SHP77 treated with DMSO at 0.1 percent for 48 hours (cell line): ENCODE measurements at regions not wholly inside any gene's neighbourhood (a gene's known extent, or its start where the extent isn't known, plus 50 kb on each side); places are given as distances from the start of the nearest gene placed in this dataset.
"Not testable (repeated sequence)": the region's sequence is repeated elsewhere in the genome, so short reads cannot be mapped to it uniquely, and the experiment has no call there.

Experiments used
- DNase-seq: peaks from one replicate; lab custom pipeline; 2025; lab: John Stamatoyannopoulos, UW

GRCh38 chr18:39365836-39366485 lies 1800.4 kb upstream of the CELF4 start:
- DNase-seq, result no peak

DNA sequence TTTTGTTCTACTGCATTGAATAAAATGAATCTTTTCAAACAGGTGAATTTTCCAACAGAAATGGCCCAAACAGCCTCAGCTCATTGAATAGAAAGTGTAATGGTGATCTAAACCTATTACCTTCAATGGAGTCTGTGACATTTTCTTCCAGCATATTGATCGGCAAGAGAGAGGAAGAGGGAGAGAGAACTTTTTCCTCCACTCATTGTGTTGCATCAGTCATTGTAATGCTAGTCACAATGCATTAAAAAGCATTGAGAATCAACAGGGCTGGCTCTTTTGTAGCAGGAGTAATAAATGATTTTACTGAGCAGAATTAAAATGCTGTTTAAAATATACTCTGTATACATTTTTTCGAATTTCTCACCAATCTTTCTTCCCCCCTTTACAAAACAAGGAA lies 1794.5 kb upstream of the CELF4 start:
- no peak for DNase-seq

DNA sequence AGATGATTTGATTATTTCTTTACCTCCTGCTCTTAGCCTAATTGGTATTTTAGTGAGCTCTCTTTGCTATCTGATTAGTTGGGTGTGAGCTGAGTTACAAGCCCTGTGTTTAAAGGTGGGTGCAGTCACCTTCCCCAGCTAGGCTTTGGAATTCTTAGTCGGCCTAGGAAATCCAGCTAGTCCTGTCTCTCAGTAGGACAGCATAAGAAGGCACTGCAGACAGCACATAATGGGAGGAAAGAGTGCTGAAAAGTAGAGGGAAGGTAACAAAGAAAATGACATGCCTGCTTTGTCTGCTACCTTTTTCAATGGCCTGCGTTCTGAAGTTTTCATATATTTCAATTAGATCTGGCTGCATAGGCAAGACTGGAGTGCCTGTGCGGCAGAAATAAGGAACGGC lies 1794.0 kb upstream of the CELF4 start:
- DNase-seq, result no peak

DNA sequence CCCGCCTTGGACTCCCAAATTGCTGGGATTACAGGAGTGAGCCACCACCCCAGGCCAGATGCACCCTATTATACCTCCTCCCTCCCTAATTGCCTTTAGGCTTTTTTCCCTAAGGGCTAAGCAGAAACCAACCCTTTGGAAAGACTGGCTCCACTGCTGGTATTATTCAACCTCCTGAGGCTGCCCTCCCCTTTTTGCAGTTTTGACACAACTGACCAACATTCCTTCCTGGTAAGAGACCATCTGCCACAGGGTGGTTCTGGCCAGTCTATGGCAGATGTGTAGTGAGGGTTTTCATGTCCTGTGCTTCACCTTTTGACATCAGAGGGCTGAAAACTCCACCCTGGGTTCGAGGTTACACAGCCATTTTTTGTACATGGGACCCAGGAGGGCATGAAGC lies 1785.3 kb upstream of the CELF4 start:
- DNase-seq, result no peak

- no peak for DNase-seq
Observed at GRCh38 chr18:39349801-39350200, 1784.2 kb upstream of the CELF4 start.

- DNase-seq, result no peak
Observed at GRCh38 chr18:39348757-39349156, 1783.2 kb upstream of the CELF4 start.

DNA sequence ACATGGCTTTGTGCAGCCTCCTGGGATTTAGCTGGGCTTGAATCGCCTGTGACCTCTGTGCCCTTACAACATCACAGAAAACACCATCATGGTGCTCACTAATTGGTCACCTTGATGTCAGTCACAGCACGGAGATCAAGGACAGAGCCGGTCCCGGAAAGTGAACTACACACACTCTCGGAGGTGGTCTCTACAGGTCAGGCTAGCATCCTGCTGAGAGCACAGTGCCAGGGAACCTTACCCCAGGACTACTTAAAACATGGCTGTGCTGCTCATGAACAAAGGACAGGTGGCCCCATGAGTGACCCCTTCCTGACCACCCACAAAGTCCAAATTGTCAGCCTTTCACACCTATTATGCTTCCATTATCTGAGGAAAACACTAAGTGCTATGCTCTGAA lies 1782.1 kb upstream of the CELF4 start:
- no peak for DNase-seq

GRCh38 chr18:39346916-39347315 lies 1781.3 kb upstream of the CELF4 start:
- no peak for DNase-seq

- DNase-seq, result no peak
Observed at GRCh38 chr18:39345321-39345720, 1779.7 kb upstream of the CELF4 start.

DNA sequence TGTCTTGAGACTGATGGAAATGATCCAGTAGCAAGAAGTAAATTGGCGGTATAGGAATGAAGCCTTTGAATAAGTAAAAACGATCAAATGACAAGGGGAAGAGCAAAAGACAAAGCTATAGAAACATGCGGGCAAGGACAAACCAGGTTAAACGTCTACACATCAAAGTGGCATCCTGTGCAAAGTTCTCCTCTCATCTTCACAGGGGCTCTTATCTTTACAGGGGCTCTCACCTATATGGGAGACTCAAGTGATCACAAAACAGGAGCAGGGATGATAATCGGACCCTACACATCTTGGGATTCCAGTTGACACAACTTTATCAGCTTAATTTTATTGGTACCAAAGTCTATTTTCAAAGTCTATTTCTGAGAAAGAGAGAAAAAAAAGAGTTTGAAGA lies 1778.9 kb upstream of the CELF4 start:
- DNase-seq, result no peak

DNA sequence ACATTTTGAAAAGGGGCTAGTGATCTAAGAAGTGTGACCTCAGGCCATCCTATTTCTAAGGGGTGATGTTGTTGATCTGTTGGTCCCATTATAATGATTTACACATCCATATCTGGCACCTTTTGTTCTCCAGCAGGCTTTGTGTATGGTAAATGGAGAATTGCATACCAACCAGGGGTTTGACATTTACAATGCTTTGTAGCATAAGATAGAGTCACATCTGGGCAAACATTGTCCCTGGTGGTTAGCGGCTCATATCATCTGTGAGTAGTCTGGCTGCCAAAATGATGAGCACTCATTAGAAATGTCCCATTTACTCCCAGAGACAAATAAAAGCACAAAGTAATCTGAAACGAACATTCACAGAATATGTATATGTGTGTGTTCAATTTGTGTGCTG lies 1775.5 kb upstream of the CELF4 start:
- DNase-seq, result peak; percentile 99

GRCh38 chr18:39340418-39340817 lies 1774.8 kb upstream of the CELF4 start:
- DNase-seq, result peak; percentile 60

- DNase-seq, result no peak
Observed at GRCh38 chr18:39329496-39330275, 1764.1 kb upstream of the CELF4 start.

- no peak for DNase-seq
Observed at GRCh38 chr18:39326772-39327171, 1761.2 kb upstream of the CELF4 start.

GRCh38 chr18:39325973-39326372 lies 1760.4 kb upstream of the CELF4 start:
- DNase-seq, result no peak

DNA sequence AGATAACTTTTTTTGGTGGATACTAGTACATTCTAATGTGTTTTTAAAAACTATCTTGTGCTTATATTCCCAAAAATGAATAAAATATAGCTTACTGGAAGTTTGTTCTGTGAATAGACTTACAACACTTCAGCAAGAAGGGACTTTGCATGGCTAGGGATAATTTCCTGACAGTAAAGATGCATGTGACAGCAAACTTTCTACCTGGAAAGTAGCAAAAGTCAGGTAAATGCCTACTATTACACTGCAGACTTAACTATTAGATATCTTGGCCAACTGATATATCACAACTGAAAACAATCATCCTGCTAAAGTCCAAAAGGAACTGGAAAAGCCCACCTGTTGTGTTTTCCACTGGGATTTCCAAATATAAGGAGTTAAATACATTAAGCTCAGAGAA lies 1753.5 kb upstream of the CELF4 start:
- DNase-seq, result no peak

DNA sequence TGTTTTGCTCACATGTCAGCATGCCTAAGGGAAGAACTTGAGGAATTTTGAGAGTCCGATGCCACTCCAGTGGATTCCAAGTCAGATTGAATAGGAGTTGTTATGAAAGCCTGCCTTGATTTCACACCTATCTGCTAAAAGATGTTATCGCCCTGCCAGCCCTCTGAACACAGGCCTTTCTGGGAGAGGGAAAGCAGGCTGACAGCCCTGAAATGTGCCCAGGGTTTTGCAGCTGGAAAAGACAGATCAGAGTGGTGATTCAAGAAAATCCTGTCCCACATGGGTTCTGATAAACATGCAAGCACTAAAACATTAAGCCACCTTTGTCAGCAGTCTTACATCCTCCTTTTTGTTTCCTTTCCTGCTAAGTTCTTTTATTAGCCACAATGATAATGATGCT lies 1752.9 kb upstream of the CELF4 start:
- no peak for DNase-seq

GRCh38 chr18:39318008-39318407 lies 1752.4 kb upstream of the CELF4 start:
- DNase-seq, result no peak

- no peak for DNase-seq
Observed at GRCh38 chr18:39314595-39314994, 1749.0 kb upstream of the CELF4 start.

DNA sequence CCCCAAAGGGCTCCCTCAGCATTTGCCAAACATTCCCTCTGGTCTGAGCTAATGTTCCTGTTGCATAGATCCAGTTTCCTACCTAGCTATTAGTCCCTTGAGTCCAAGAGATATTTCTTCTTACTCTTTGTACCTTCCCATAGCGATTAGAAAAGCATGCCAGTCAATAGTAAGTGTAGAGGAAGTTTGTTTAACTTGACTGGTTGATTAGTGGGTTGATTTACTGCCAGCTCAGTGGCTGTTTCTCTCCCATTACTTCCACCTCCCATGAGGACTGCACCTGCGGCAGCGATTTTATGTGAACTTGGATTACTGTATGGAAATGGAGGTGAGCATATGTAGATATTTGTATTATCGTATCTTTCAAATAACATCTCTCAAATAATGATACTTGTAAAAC lies 1748.4 kb upstream of the CELF4 start:
- DNase-seq, result peak; percentile 64

DNA sequence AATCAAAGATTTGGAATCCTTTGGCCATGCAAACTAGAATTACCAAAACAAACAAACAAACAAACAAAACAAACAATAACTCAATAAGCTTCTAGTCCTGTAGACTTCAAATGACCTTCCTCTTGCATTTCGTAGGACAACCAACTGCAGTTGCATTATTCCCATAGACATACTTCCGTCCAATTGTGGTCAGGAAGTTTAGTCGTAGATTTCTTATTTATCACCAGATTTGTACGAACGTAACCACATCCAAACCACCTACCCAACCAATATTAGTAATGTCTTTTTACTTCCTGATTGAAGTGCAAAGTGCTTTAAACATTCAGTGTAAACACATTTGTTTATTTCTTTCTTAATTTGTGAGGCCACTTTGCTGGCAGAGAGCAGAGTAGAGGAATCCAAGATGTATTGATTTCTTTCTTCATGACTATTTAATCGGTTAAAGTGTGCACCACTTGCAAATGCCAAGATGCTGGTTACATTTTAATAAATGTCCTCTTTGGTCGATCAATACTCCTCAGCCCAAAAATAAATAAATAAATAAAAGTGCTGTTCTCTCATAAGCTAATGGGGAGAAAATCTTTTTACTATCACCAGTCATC lies 1745.6 kb upstream of the CELF4 start:
- DNase-seq, result no peak

DNA sequence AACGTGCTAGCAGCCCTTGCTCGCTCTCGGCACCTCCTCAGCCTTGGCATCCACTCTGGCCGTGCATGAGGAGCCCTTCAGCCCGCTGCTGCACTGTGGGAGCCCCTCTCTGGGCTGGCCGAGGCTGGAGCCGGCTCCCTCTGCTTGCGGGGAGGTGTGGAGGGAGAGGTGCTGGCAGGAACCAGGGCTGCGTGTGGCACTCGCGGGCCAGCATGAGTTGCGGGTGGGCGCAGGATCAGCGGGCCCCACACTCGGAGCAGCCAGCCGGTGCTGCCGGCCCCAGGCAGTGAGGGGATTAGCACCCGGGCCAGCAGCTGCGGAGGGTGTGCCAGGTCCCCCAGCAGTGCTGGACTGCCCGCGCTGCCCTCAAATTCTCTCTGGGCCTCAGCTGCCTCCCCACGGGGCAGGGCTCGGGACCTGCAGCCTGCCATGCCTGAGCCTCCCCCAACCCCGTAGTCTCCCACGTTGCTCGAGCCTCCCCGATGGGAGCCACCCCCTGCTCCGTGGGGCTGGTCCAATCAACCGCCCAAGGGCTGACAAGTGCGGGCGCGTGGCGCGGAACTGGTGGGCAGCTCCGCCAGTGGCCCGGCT lies 1743.4 kb upstream of the CELF4 start:
- not testable (repeated sequence) for DNase-seq

DNA sequence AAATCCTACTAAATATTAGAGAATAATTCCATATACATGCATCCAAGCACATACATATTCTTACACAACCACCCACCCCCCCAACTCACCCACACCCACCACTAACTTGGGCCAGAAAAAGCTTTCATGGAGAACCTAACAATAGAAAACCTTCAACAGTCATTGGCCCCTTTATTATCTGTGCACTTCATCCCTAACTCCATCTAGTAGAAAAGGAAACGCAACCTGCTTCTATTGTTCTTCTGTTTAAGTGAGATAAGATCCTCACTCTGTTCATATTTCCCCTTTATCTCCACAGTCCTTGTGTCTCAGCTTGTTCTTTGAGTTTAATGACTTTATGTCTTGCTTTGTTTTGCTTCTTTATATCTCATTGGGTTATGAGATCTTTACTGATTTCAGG lies 1740.2 kb upstream of the CELF4 start:
- no peak for DNase-seq
